Neuronal stem cell (in vitro differentiated cells): ENCODE measurements at regions not wholly inside any gene's neighbourhood (a gene's known extent, or its start where the extent isn't known, plus 50 kb on each side); places are given as distances from the start of the nearest gene placed in this dataset.

Experiments used
- DNase-seq: peaks from one replicate; pipeline ENCODE4 v3.0.0-alpha.2; 2013; ENCODE audit warnings: low spot score
- H2AFZ ChIP-seq: one replicate; pipeline ENCODE4 v1.6.1; 2013; ENCODE audit warnings: mild to moderate bottlenecking, low read length, inconsistent platforms
- H2AK5ac ChIP-seq: 2 replicates; pipeline ENCODE4 v1.6.1; 2013; ENCODE audit warnings: low read depth, mild to moderate bottlenecking, inconsistent platforms, low read length, moderate library complexity, mixed read lengths
- H2BK120ac ChIP-seq: 2 replicates; pipeline ENCODE4 v1.6.1; 2013; ENCODE audit warnings: low read depth, mild to moderate bottlenecking, inconsistent platforms, low read length, moderate library complexity, mixed read lengths
- H2BK12ac ChIP-seq: one replicate; pipeline ENCODE4 v1.6.1; 2013; ENCODE audit warnings: low read length, inconsistent platforms
- H2BK15ac ChIP-seq: 2 replicates; pipeline ENCODE4 v1.6.1; 2013; ENCODE audit warnings: mild to moderate bottlenecking, low read length, inconsistent platforms, mixed read lengths
- H2BK5ac ChIP-seq: one replicate; pipeline ENCODE4 v1.6.1; 2013; ENCODE audit warnings: inconsistent platforms, mild to moderate bottlenecking, low read length, moderate library complexity
- H3K14ac ChIP-seq: one replicate; pipeline ENCODE4 v1.6.1; 2013; ENCODE audit warnings: low read length, inconsistent platforms
- H3K18ac ChIP-seq: 2 replicates; pipeline ENCODE4 v1.6.1; 2013; ENCODE audit warnings: low read length, inconsistent platforms
- H3K23ac ChIP-seq: 2 replicates; pipeline ENCODE4 v1.6.1; 2013; ENCODE audit warnings: low read depth, mild to moderate bottlenecking, mixed read lengths, low read length, inconsistent platforms; ENCODE audit not compliant: poor library complexity
- H3K27ac ChIP-seq: replicated peaks from 3 replicates; pipeline ENCODE4 v1.5.1; 2013; ENCODE audit warnings: low read length, inconsistent platforms
- H3K27me3 ChIP-seq, 3 experiments: 2 replicates each; pipeline ENCODE4 v1.6.1; 2013; ENCODE audit warnings: low read length in 3 of 3, mild to moderate bottlenecking in 2 of 3, inconsistent platforms in 1 of 3, low read depth in 1 of 3, mixed read lengths in 1 of 3, moderate library complexity in 1 of 3; ENCODE audit not compliant: control insufficient read depth in 3 of 3, insufficient read depth in 3 of 3
- H3K36me3 ChIP-seq, 2 donors: replicated peaks in 1 of 2; 2 replicates each; pipeline ENCODE4 v1.6.1; 2013; ENCODE audit warnings: low read length in 2 of 2; ENCODE audit not compliant: control insufficient read depth in 2 of 2, insufficient read depth in 2 of 2
- H3K4ac ChIP-seq: 2 replicates; pipeline ENCODE4 v1.6.1; 2013; ENCODE audit warnings: inconsistent platforms, mild to moderate bottlenecking, low read length, moderate library complexity
- H3K4me1 ChIP-seq, 2 donors: 1 replicate in 1 of 2; 2 replicates in 1 of 2; pipeline ENCODE4 v1.6.1; 2013; ENCODE audit warnings: low read length in 2 of 2, low read depth in 1 of 2; ENCODE audit not compliant: control insufficient read depth in 2 of 2, insufficient read depth in 1 of 2
- H3K4me2 ChIP-seq: one replicate; pipeline ENCODE4 v1.6.1; 2013; ENCODE audit warnings: mild to moderate bottlenecking, low read length, inconsistent platforms; ENCODE audit not compliant: insufficient read depth, poor library complexity, severe bottlenecking
- H3K4me3 ChIP-seq, 2 donors: 2 replicates each; pipeline ENCODE4 v1.5.1; 2013; ENCODE audit warnings: low read length in 2 of 2, mild to moderate bottlenecking in 2 of 2, inconsistent platforms in 1 of 2, moderate library complexity in 1 of 2
- H3K79me1 ChIP-seq: one replicate; pipeline ENCODE4 v1.6.1; 2013; ENCODE audit warnings: low read depth, mild to moderate bottlenecking, inconsistent platforms, low read length, moderate library complexity
- H3K9ac ChIP-seq: one replicate; pipeline ENCODE4 v1.6.1; 2013; ENCODE audit warnings: mild to moderate bottlenecking, low read depth, low read length, inconsistent platforms; ENCODE audit not compliant: poor library complexity
- H3K9me3 ChIP-seq, 2 donors: replicated peaks in 1 of 2; 2 replicates each; pipeline versions ENCODE3 to v1.6.1; 2013; ENCODE audit warnings: low read length in 2 of 2, mild to moderate bottlenecking in 2 of 2, inconsistent platforms in 1 of 2, low read depth in 1 of 2, mixed read lengths in 1 of 2, moderate library complexity in 1 of 2; ENCODE audit not compliant: control insufficient read depth in 2 of 2, insufficient read depth in 1 of 2
- H4K8ac ChIP-seq: one replicate; pipeline ENCODE4 v1.6.1; 2013; ENCODE audit warnings: low read depth, mild to moderate bottlenecking, inconsistent platforms, low read length, moderate library complexity
- H4K91ac ChIP-seq: one replicate; pipeline ENCODE4 v1.6.1; 2013; ENCODE audit warnings: low read length, low read depth, mild to moderate bottlenecking, inconsistent platforms; ENCODE audit not compliant: poor library complexity
- WGBS, 2 donors: extraction: QIAGEN DNeasy Blood & Tissue Kit; methylation state at CpG; one replicate each; pipeline ENCODE4 v1.1.7; 2013; ENCODE audit warnings: missing lambda C conversion rate in 2 of 2, mixed read lengths in 1 of 2; ENCODE audit not compliant: insufficient read length in 2 of 2, insufficient replicate concordance in 1 of 2; ENCODE audit errors: extremely low coverage in 2 of 2; 5-methylcytosine and 5-hydroxymethylcytosine counted together

DNA sequence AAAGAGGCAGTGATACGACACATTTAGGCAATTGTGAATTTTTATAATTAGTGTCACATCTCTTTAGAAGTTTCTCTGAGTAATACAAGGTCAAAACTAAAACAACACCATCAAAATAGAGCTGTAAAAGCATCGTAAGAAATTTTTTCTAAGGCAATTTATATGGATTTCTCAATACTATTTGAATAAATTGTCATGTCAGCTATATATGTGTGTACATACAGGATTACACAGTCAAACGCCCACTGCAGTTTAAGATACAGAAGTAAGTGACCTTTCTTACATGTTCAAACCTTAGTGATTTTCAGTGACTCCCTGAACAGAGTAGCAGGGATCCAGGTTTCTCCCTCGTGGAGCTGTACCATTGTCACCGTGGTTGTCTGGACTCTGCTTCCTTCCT, 129.1 kb upstream of the CBLN2 start:
- Histone ChIP-seq H4K8ac (no peak overlapping the region), H3K36me3 (no peaks in the 10 kb centered on the region), H3K4me1 (peaks cover 0 to 2% of the 10 kb centered on the region in 2 donors), H2AK5ac (no peak overlapping the region), H2BK5ac (no peak overlapping the region), H3K4me2 (no peak overlapping the region), H3K27ac (no peak overlapping the region), H3K14ac (no peak overlapping the region), H3K18ac (no peak overlapping the region), H3K9me3 (no peaks in the 10 kb centered on the region), H3K4me3 (no peak overlapping the region), H3K9ac (no peak overlapping the region), H2AFZ (no peak overlapping the region), H2BK15ac (no peak overlapping the region), H3K23ac (no peak overlapping the region), H3K79me1 (no peaks in the 10 kb centered on the region), H3K27me3 (no peaks in the 10 kb centered on the region), H2BK12ac (no peak overlapping the region), H4K91ac (no peak overlapping the region), H3K4ac (no peak overlapping the region), H2BK120ac (no peak overlapping the region)
- no CpG with 5 or more reads among the region's 5 CpGs for WGBS, 2 donors
- DNase-seq = no peak

DNA sequence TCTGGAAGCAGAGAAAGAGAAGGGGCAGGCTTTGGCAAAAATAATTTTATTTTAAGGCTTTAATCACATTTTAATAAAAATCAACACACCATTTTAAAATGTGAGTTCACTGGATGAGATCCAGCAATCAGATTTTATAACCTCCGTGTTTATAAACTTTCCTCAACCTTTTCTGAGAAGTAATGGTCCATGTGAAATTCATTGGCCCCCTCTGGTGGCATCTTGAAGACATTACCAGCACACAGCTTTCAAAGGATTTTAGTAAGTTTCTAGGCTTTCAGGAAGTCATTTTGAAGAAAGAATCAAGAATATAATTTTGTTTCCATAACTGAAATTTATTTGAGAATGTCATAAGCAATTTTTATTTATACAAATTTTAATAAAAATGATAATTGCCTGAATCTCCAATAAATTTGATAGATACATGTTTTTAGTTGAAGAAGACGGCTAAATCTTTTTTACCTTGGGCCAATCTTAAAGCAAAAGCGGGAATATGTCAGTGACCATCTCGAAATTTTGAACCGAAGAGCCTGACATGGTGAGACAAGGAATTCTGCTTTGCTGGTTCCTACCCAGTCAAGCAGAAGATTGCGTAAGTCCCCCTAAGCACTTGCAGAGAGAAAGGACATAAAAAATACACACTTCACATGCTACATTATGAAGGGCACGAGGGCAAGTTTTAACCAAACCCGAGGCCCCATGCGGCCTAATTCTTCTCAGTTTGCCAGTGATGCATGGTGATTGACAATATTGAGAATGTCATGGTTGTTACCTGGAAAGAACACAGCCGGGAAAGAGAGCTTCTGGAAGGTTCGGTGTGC, 128.4 kb upstream of the CBLN2 start:
- Histone ChIP-seq H2BK120ac (no peak overlapping the region), H3K23ac (no peak overlapping the region), H3K9me3 (no peaks in the 10 kb centered on the region), H3K4me1 (peaks cover 0 to 2% of the 10 kb centered on the region in 2 donors), H3K18ac (no peak overlapping the region), H2AK5ac (no peak overlapping the region), H2BK15ac (no peak overlapping the region), H3K27me3 (no peaks in the 10 kb centered on the region), H3K14ac (no peak overlapping the region), H2AFZ (no peak overlapping the region), H3K4me3 (no peak overlapping the region), H4K91ac (no peak overlapping the region), H4K8ac (no peak overlapping the region), H3K36me3 (no peaks in the 10 kb centered on the region), H2BK12ac (no peak overlapping the region), H3K4ac (no peak overlapping the region), H3K79me1 (no peaks in the 10 kb centered on the region), H3K27ac (no peak overlapping the region), H2BK5ac (no peak overlapping the region), H3K9ac (no peak overlapping the region), H3K4me2 (no peak overlapping the region)
- peak; percentile 27 for DNase-seq
- WGBS, 2 donors = no CpG with 5 or more reads among the region's 11 CpGs

DNA sequence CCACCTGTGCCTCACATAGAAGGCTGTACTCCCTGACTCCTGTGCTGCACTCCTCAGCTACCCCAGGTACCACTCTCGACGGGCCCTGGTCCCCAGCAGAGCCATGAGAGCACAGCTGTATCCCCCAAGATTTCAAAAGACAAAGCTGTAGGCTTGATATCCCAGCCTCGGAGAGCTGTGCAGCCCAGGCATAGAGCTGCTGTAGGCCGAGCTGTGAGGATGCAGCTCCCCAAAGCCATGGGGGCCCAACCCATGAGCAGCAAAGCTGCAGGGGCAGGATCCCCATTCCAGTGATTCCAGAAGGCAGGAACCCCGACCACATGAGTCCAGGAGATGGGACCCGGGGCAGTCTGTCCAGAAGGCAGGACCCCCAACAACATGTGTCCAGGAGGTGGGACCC, 123.8 kb upstream of the CBLN2 start:
- Histone ChIP-seq H3K79me1 (no peaks in the 10 kb centered on the region), H2BK5ac (no peak overlapping the region), H3K9ac (no peak overlapping the region), H2AK5ac (no peak overlapping the region), H3K4me3 (no peak overlapping the region), H4K8ac (no peak overlapping the region), H3K23ac (peak overlapping the region; percentile 46), H3K27me3 (no peaks in the 10 kb centered on the region), H3K18ac (peak overlapping the region; percentile 58), H3K4me1 (no peaks in the 10 kb centered on the region), H2AFZ (no peak overlapping the region), H2BK15ac (no peak overlapping the region), H3K27ac (no peak overlapping the region), H3K14ac (no peak overlapping the region), H4K91ac (no peak overlapping the region), H2BK120ac (no peak overlapping the region), H2BK12ac (no peak overlapping the region), H3K36me3 (no peaks in the 10 kb centered on the region), H3K4me2 (no peak overlapping the region), H3K4ac (no peak overlapping the region), H3K9me3 (no peaks in the 10 kb centered on the region)
- no peak for DNase-seq
- WGBS, 2 donors = no CpG with 5 or more reads among the region's 6 CpGs

DNA sequence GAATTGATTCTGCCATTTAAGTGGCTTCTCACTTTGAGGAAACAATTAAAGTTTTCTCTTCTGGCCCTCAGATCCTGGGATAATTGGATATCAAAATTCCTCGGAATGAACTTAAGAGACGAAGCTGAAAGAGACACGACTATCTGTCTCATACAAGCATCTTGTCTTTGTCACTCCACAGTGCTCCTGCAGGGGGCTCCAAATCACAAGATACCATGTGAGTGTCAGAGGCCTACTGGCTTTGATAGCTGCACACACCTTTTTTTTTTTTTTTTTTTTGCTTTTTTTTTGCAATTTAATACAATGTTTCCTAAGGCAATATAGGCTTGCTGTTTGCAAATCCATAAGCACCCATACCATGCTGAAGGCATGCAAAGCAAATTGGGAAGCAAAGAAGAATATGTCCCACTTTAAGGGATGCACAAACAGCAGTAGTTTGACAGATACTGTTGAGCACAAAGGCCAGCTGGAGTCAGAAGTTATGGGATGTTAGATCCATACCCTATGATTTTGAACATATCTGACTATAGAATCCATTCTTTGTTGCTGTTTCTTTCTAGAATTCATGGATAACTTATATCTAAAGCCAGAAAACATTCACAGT, 109.0 kb upstream of the CBLN2 start:
- Histone ChIP-seq H2AFZ (no peak overlapping the region), H3K27ac (no peak overlapping the region), H3K4me2 (no peak overlapping the region), H3K14ac (no peak overlapping the region), H2BK12ac (no peak overlapping the region), H3K23ac (no peak overlapping the region), H2AK5ac (no peak overlapping the region), H3K4me3 (no peak overlapping the region), H3K4me1 (no peaks in the 10 kb centered on the region), H2BK120ac (no peak overlapping the region), H2BK15ac (no peak overlapping the region), H3K9ac (no peak overlapping the region), H3K27me3 (no peaks in the 10 kb centered on the region), H3K18ac (no peak overlapping the region), H4K8ac (no peak overlapping the region), H2BK5ac (no peak overlapping the region), H3K4ac (no peak overlapping the region), H4K91ac (no peak overlapping the region), H3K36me3 (no peaks in the 10 kb centered on the region), H3K79me1 (no peaks in the 10 kb centered on the region), H3K9me3 (no peaks in the 10 kb centered on the region)
- DNase-seq = peak; percentile 50
- no CpG with 5 or more reads among the region's 3 CpGs for WGBS, 2 donors
